ENCODE measurements at regions not wholly inside any gene's neighbourhood (a gene's known extent, or its start where the extent isn't known, plus 50 kb on each side); places are given as distances from the start of the nearest gene placed in this dataset.

- TF ChIP-seq CTCF (conservative IDR thresholded peaks at IDR 0.05) (no peak), ZFX (IDR thresholded peaks at IDR 0.05) (no peak)
- H3K27ac ChIP-seq, result no peak overlapping the region
These were observed 109.3 kb upstream of the INSIG1 start for GRCh38 chr7:155188357-155188756.

GRCh38 chr7:155188821-155189581 lies 108.7 kb upstream of the INSIG1 start:
- no peak overlapping the region for H3K27ac ChIP-seq

GRCh38 chr7:155189590-155189989 lies 108.1 kb upstream of the INSIG1 start:
- TF ChIP-seq ZFX (IDR thresholded peaks at IDR 0.05) (no peak), CTCF (conservative IDR thresholded peaks at IDR 0.05) (no peak)
- no peak overlapping the region for H3K27ac ChIP-seq

More at GRCh38 chr7:155188821-155189581, 108.7 kb upstream of the INSIG1 start:
- TF ChIP-seq CTCF (conservative IDR thresholded peaks at IDR 0.05), result no peak
- TF ChIP-seq ZFX (IDR thresholded peaks at IDR 0.05), result no peak

- no peak overlapping the region for H3K27ac ChIP-seq
- TF ChIP-seq CTCF (conservative IDR thresholded peaks at IDR 0.05) (peak; percentile 100), ZFX (IDR thresholded peaks at IDR 0.05) (no peak)
These were observed 107.0 kb upstream of the INSIG1 start for GRCh38 chr7:155190688-155191087.

GRCh38 chr7:155191137-155191536 lies 106.5 kb upstream of the INSIG1 start:
- no peak overlapping the region for H3K27ac ChIP-seq
- no peak for TF ChIP-seq CTCF (conservative IDR thresholded peaks at IDR 0.05)
- TF ChIP-seq ZFX (IDR thresholded peaks at IDR 0.05), result no peak

GRCh38 chr7:155191901-155192478 lies 105.7 kb upstream of the INSIG1 start:
- H3K27ac ChIP-seq, result no peak overlapping the region
- TF ChIP-seq ZFX (IDR thresholded peaks at IDR 0.05) (no peak), CTCF (conservative IDR thresholded peaks at IDR 0.05) (no peak)

GRCh38 chr7:155192961-155193640 lies 104.6 kb upstream of the INSIG1 start:
- TF ChIP-seq CTCF (conservative IDR thresholded peaks at IDR 0.05), result no peak
- TF ChIP-seq ZFX (IDR thresholded peaks at IDR 0.05), result no peak
- H3K27ac ChIP-seq, result no peak overlapping the region
